ENCODE measurements at regions not wholly inside any gene's neighbourhood (a gene's known extent, or its start where the extent isn't known, plus 50 kb on each side); places are given as distances from the start of the nearest gene placed in this dataset.
A peak's percentile ranks its signal among the peaks of the same experiment; 100 is the strongest.

GRCh38 chr1:38142606-38143005, 96.0 kb upstream of the POU3F1 start:
- Mint-ChIP-seq H3K4me1 (no peaks in the 10 kb centered on the region), H3K36me3 (ENCODE audit: low read depth) (no peaks in the 10 kb centered on the region), H3K9me3 (peaks cover 4% of the 10 kb centered on the region), H3K27me3 (peaks cover 46% of the 10 kb centered on the region), H3K4me3 (no peak overlapping the region), H3K27ac (no peak overlapping the region)
- no peak for ATAC-seq (replicated peaks)

DNA sequence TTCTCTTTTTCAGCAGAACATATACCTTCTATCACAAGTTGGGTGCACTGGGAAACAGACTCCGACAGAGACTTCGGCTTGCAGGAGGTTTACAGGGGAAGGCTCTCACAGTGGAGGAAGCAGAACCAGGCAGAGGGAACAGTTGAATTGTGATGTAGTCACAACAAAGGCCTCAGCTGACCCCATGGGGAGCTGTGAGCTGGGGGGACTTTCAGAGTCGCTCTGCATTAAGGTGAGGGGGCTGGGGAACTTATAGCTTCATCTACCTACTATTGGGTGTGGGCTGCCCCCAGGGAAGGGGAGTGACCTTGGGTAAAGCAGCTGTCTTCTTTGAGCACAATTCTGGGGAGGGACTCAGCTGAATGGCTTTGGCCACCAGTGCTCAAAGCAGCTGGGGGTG, 94.9 kb upstream of the POU3F1 start:
- no peak for ATAC-seq (replicated peaks)
- peaks cover 4% of the 10 kb centered on the region for H3K9me3 Mint-ChIP-seq
- no peak overlapping the region for H3K27ac Mint-ChIP-seq
- no peaks in the 10 kb centered on the region for H3K4me1 Mint-ChIP-seq
- H3K27me3 Mint-ChIP-seq: peaks cover 56% of the 10 kb centered on the region
- H3K4me3 Mint-ChIP-seq: no peak overlapping the region
- no peaks in the 10 kb centered on the region for H3K36me3 Mint-ChIP-seq (ENCODE audit: low read depth)

DNA sequence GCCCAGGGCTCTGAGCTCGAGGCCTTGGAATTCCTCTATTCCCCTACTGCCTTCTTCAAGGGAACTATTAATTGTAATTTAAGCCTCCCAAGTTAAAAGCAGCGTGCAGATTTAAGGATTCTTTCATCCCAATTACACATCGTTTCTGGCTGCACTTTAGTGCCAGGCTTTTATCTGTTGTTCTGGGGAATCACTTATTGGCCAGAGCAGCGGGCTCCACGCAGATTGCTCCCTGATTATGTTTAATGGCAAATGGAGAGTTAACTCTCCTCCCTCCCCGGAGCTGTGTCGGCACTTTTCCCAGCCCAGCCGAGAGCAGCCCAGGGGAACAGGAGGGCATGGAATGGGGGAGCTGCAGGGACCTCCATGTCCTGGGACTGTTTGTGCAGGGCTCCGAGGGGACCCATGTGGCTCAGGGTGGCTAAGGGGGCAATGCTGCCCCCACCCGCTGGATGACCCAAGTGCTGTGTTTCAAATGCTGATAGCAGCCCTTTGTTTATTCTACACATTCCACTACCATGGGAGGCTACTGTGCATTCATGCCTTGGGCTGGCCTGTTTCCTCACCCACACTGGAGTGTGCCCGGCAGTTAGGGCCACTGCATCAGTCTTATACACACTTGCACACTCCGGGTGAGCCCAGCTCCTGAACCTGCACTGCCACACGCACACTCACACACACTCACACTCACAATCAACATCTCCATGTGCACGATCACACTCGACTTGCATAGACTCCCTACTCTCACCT, 93.3 kb upstream of the POU3F1 start:
- H3K4me1 Mint-ChIP-seq: no peaks in the 10 kb centered on the region
- no peaks in the 10 kb centered on the region for H3K36me3 Mint-ChIP-seq (ENCODE audit: low read depth)
- H3K4me3 Mint-ChIP-seq: no peak overlapping the region
- H3K27ac Mint-ChIP-seq: no peak overlapping the region
- peaks cover 68% of the 10 kb centered on the region for H3K27me3 Mint-ChIP-seq
- ATAC-seq (replicated peaks): no peak
- H3K9me3 Mint-ChIP-seq: no peaks in the 10 kb centered on the region

- no peak for ATAC-seq (replicated peaks)
- H3K36me3 Mint-ChIP-seq (ENCODE audit: low read depth): no peaks in the 10 kb centered on the region
- no peak overlapping the region for H3K27ac Mint-ChIP-seq
- no peaks in the 10 kb centered on the region for H3K4me1 Mint-ChIP-seq
- no peaks in the 10 kb centered on the region for H3K9me3 Mint-ChIP-seq
- H3K4me3 Mint-ChIP-seq: no peak overlapping the region
- peaks cover 73% of the 10 kb centered on the region for H3K27me3 Mint-ChIP-seq
These were observed 92.1 kb upstream of the POU3F1 start for GRCh38 chr1:38138498-38139233.

GRCh38 chr1:38137164-38137563, 90.6 kb upstream of the POU3F1 start:
- H3K27ac Mint-ChIP-seq: no peak overlapping the region
- H3K36me3 Mint-ChIP-seq (ENCODE audit: low read depth): no peaks in the 10 kb centered on the region
- peaks cover 63% of the 10 kb centered on the region for H3K27me3 Mint-ChIP-seq
- no peaks in the 10 kb centered on the region for H3K4me1 Mint-ChIP-seq
- ATAC-seq (replicated peaks): no peak
- H3K4me3 Mint-ChIP-seq: no peak overlapping the region
- no peaks in the 10 kb centered on the region for H3K9me3 Mint-ChIP-seq

GRCh38 chr1:38135625-38136414, 89.2 kb upstream of the POU3F1 start:
- H3K27me3 Mint-ChIP-seq: peaks cover 62% of the 10 kb centered on the region

DNA sequence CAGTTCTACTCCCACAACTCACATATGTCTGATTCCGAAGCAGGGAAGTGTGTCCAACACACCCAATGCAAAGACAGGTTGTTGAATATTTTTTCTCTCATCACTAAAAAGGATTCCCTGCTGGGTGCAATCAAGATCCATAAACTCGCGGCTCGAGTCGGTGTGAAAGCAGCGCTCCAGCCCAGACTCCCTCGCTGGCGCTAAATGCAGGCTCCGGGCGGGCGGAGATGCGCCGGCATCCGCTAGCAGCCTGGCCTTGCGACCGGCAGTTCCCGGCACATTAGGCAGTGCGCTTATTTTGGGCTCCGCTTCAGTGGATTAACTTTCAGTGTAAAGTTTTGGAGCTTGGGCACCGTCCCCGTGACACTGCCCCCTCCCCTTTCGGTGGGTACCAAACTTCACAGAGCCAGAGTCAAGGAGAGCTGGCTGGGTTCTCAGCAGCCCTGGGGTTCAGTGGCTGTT, 87.7 kb upstream of the POU3F1 start:
- Mint-ChIP-seq H3K9me3 (no peaks in the 10 kb centered on the region), H3K4me1 (no peaks in the 10 kb centered on the region), H3K27me3 (peaks cover 52% of the 10 kb centered on the region), H3K4me3 (no peak overlapping the region), H3K36me3 (ENCODE audit: low read depth) (no peaks in the 10 kb centered on the region), H3K27ac (no peak overlapping the region)
- no peak for ATAC-seq (replicated peaks)

More at GRCh38 chr1:38135625-38136414, 89.2 kb upstream of the POU3F1 start:
- Mint-ChIP-seq H3K9me3 (no peaks in the 10 kb centered on the region), H3K4me1 (no peaks in the 10 kb centered on the region), H3K36me3 (ENCODE audit: low read depth) (no peaks in the 10 kb centered on the region), H3K27ac (no peak overlapping the region), H3K4me3 (no peak overlapping the region)
- no peak for ATAC-seq (replicated peaks)

GRCh38 chr1:38133756-38134155, 87.2 kb upstream of the POU3F1 start:
- H3K9me3 Mint-ChIP-seq: no peaks in the 10 kb centered on the region
- ATAC-seq (replicated peaks): no peak
- no peak overlapping the region for H3K4me3 Mint-ChIP-seq
- no peaks in the 10 kb centered on the region for H3K4me1 Mint-ChIP-seq
- no peaks in the 10 kb centered on the region for H3K36me3 Mint-ChIP-seq (ENCODE audit: low read depth)
- H3K27ac Mint-ChIP-seq: no peak overlapping the region
- H3K27me3 Mint-ChIP-seq: peaks cover 52% of the 10 kb centered on the region

- H3K4me1 Mint-ChIP-seq: no peaks in the 10 kb centered on the region
These were observed 86.7 kb upstream of the POU3F1 start for GRCh38 chr1:38133304-38133703.

GRCh38 chr1:38132681-38133080, 86.1 kb upstream of the POU3F1 start:
- Mint-ChIP-seq H3K27me3 (peaks cover 49% of the 10 kb centered on the region), H3K4me1 (no peaks in the 10 kb centered on the region), H3K27ac (no peak overlapping the region), H3K9me3 (no peaks in the 10 kb centered on the region), H3K36me3 (ENCODE audit: low read depth) (no peaks in the 10 kb centered on the region), H3K4me3 (no peak overlapping the region)
- no peak for ATAC-seq (replicated peaks)

More at GRCh38 chr1:38133304-38133703, 86.7 kb upstream of the POU3F1 start:
- no peak for ATAC-seq (replicated peaks)
- H3K9me3 Mint-ChIP-seq: no peaks in the 10 kb centered on the region
- peaks cover 52% of the 10 kb centered on the region for H3K27me3 Mint-ChIP-seq
- no peaks in the 10 kb centered on the region for H3K36me3 Mint-ChIP-seq (ENCODE audit: low read depth)
- H3K27ac Mint-ChIP-seq: no peak overlapping the region
- H3K4me3 Mint-ChIP-seq: no peak overlapping the region

- Mint-ChIP-seq H3K27me3 (peaks cover 37% of the 10 kb centered on the region), H3K9me3 (no peaks in the 10 kb centered on the region), H3K27ac (no peak overlapping the region), H3K4me3 (no peak overlapping the region), H3K36me3 (ENCODE audit: low read depth) (no peaks in the 10 kb centered on the region), H3K4me1 (no peaks in the 10 kb centered on the region)
- ATAC-seq (replicated peaks): peak; percentile 16
These were observed 84.5 kb upstream of the POU3F1 start for GRCh38 chr1:38131024-38131585.

DNA sequence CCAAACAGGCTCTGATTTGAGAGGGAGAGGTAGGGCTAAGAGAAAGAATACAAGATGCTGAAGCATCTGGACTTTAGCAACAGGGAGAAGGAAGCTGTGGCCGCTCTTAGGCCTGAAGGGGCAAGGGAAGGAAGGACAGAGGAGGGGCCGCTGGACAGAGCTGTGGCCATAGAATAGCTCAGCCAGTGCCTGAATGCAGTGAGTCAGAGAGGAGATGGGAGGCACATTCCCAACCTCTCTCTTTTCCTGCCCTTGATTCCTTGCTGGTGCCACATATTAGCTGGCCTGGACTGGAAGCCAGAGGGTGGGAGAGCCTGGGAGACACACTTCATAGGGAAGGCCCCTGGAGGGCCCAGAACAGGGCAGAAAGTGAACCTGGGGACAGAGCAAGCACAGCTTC, 83.4 kb upstream of the POU3F1 start:
- Mint-ChIP-seq H3K4me3 (no peak overlapping the region), H3K36me3 (ENCODE audit: low read depth) (no peaks in the 10 kb centered on the region), H3K27me3 (peaks cover 26% of the 10 kb centered on the region), H3K4me1 (no peaks in the 10 kb centered on the region), H3K9me3 (no peaks in the 10 kb centered on the region), H3K27ac (no peak overlapping the region)
- no peak for ATAC-seq (replicated peaks)

DNA sequence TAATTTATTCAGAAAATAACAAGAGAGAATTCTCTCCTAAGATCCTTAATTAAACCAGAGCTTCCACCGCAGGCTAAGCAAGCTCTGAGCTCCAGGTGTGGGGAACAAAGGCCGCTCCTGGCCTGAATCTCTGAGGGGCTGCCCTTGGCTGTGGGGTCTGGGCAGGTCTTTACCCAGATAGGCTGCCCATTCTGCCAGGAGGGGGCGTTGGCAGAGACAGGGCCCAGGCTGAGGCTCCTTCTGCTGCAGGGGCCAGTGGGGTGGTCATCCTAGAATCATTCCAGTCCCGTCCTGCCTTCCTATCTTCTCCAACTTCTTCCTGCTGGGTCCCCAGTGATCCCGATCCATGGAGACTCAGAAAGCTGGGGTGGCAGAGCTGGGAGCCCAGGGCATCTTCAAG, 82.9 kb upstream of the POU3F1 start:
- Mint-ChIP-seq H3K9me3 (no peaks in the 10 kb centered on the region), H3K4me1 (no peaks in the 10 kb centered on the region), H3K27ac (no peak overlapping the region), H3K27me3 (peaks cover 21% of the 10 kb centered on the region), H3K36me3 (ENCODE audit: low read depth) (no peaks in the 10 kb centered on the region), H3K4me3 (no peak overlapping the region)
- ATAC-seq (replicated peaks): no peak

GRCh38 chr1:38128926-38129453, 82.4 kb upstream of the POU3F1 start:
- H3K27ac Mint-ChIP-seq: no peak overlapping the region
- no peaks in the 10 kb centered on the region for H3K9me3 Mint-ChIP-seq
- no peak for ATAC-seq (replicated peaks)
- peaks cover 18% of the 10 kb centered on the region for H3K27me3 Mint-ChIP-seq
- no peaks in the 10 kb centered on the region for H3K36me3 Mint-ChIP-seq (ENCODE audit: low read depth)
- no peaks in the 10 kb centered on the region for H3K4me1 Mint-ChIP-seq
- H3K4me3 Mint-ChIP-seq: no peak overlapping the region

Measured in activated T-helper 17 cell treated with anti-CD3 and anti-CD28 coated beads, Interleukin-2, amount 50 U/mL, for 72 hours (primary cell).